ENCODE measurements at regions not wholly inside any gene's neighbourhood (a gene's known extent, or its start where the extent isn't known, plus 50 kb on each side); places are given as distances from the start of the nearest gene placed in this dataset.
A peak's percentile ranks its signal among the peaks of the same experiment; 100 is the strongest.

DNA sequence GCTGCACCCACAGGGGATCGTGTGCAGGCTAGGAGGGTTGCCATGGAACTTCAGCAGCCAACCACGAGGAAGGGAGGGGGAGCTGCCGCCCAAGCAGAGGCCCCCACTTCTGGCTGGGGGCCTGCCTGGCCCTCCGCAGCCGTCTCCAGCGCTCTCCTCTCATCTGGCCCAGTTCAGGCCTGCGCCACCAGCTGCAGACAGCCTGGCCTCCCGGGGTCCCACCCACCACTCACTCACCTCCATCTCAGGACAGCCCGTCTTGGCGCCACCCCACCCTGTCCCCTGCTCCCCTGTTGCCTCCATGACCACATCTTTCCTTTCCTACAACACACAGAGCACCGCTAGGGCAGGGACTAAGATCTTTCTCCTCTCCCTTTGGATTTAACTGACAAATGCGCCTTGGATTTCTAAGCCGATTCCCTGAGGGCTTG, 98.7 kb downstream of the ANKRD60 start:
- TF ChIP-seq CTCF (IDR thresholded peaks at IDR 0.05; ENCODE audit: insufficient read depth, low read depth, low read length, missing control alignments), result no peak
- DNase-seq (ENCODE audit: low read depth), result no peak
- H3K4me3 ChIP-seq (ENCODE audit: low read length), result no peak overlapping the region

DNA sequence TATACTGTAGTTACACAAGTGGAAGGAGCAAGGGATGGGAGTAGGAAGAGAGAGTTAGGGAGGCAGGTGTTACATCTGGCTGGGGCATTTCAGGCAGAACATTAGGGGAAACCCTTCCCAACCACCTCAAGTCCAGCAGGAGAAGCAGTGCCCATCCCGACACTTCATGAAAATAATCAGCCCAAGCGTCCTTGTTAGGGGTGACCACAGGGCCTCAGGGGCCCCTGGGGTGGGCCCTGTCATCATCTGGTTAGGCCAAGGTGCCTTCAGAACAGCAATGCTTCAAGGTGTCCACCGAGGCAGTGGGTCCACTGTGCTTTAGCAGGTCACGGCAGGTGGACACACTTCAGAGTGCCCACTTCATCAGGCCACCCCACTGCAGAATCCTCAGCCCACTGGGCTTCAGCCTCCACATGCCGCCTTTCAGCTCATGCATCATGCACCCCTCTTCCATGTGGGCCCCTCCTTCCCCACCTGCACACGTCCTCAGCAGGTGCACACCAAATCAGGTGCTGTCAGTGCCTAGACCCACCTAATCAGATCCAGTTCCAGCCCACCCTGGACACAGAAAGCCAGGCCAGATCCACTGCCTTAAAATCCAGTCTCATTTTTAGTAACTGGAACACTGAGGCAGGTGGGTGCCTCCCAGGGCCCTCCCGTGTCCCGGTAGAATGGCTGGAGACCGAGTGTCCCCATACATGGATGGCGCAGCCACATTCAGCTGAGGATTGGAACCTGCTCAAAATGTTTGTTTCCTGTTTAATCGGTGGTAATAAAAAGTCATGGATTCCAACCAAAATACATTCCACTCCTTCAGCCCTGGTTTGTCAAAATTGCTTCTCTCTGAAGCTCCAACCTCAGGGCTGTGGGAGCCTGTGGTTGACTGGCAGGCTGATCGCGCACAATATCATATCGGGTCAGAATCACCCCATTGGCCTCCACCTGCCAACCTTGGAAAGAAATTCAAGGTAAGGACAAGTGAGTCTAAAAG, 99.5 kb downstream of the ANKRD60 start:
- no peak for DNase-seq (ENCODE audit: low read depth)
- TF ChIP-seq CTCF (IDR thresholded peaks at IDR 0.05; ENCODE audit: insufficient read depth, low read depth, low read length, missing control alignments), result no peak
- H3K4me3 ChIP-seq (ENCODE audit: low read length), result no peak overlapping the region

DNA sequence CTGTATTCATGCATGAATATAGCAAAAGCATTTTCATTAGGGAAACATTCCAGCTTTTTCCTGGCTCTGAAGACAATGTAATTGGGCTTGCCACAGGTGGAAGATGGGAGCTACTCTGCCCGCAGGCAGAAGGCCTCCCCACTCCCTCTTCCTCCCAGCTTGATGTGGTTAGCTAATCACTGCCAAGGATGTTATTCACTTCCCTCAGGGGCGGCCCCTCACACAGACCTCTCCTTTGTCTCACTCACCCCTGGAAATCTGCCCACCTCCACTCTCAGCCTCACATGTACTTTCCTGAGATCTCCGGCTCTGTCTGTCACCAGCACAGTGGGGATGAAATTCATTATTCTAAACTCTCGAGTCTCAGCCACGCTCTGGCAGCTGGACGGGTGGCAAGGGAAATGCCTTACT, 100.7 kb downstream of the ANKRD60 start:
- peak; percentile 89 for DNase-seq (ENCODE audit: low read depth)
- H3K4me3 ChIP-seq (ENCODE audit: low read length), result no peak overlapping the region
- TF ChIP-seq CTCF (IDR thresholded peaks at IDR 0.05; ENCODE audit: insufficient read depth, low read depth, low read length, missing control alignments), result no peak

DNA sequence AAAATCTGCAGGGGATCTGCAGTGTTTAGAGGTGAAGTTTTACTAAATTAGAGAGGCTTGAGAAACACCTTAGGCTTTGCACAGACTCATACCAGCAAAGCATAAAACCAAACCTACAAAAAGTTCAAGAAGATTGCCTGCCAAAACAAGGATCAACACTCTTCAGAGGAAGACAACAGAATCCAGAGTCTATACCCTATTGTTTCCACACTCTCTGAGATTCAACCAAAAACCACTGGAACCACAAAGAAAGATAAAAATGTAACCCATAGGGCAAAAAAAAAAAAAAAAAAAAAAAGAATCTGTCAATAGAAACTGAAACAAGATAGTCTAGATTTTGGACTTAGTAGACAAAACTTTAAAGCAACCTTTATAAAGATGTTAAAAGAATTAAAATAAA, 102.7 kb downstream of the ANKRD60 start:
- DNase-seq (ENCODE audit: low read depth), result no peak
- TF ChIP-seq CTCF (IDR thresholded peaks at IDR 0.05; ENCODE audit: insufficient read depth, low read depth, low read length, missing control alignments), result no peak
- H3K4me3 ChIP-seq (ENCODE audit: low read length), result no peak overlapping the region

- DNase-seq (ENCODE audit: low read depth), result peak; percentile 27
- no peak for TF ChIP-seq CTCF (IDR thresholded peaks at IDR 0.05; ENCODE audit: insufficient read depth, low read depth, low read length, missing control alignments)
- no peak overlapping the region for H3K4me3 ChIP-seq (ENCODE audit: low read length)
Measured at GRCh38 chr20:58117944-58118343, 110.5 kb downstream of the ANKRD60 start.

DNA sequence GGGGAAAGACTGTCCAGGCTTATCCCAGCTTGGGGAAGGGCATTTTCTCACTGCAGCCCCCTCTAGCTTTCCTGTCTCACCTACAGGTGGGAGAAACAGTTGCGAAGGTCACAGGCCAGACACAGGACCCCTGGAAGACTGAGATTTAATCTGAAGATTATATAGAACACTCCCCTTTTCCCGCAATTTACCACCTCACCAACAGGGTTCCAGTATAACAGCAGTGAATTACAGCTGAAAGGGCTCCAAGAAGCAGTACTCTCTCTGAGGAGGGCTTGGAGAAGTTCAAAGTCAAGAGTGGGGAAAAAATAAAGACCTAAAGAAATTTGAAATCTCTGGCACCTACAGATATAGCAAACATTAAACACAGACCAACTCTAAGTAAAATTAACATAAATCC, 111.9 kb downstream of the ANKRD60 start:
- TF ChIP-seq CTCF (IDR thresholded peaks at IDR 0.05; ENCODE audit: insufficient read depth, low read depth, low read length, missing control alignments), result no peak
- no peak overlapping the region for H3K4me3 ChIP-seq (ENCODE audit: low read length)
- DNase-seq (ENCODE audit: low read depth), result no peak
